ENCODE measurements at regions not wholly inside any gene's neighbourhood (a gene's known extent, or its start where the extent isn't known, plus 50 kb on each side); places are given as distances from the start of the nearest gene placed in this dataset.

GRCh38 chr20:23138226-23138625 lies 52.1 kb upstream of the CD93 start:
- no peak for DNase-seq (ENCODE audit: low read depth in 3 of 3)

- DNase-seq (ENCODE audit: low read depth in 3 of 3) = no peak
Observed at GRCh38 chr20:23136893-23137745, 51.0 kb upstream of the CD93 start.

DNA sequence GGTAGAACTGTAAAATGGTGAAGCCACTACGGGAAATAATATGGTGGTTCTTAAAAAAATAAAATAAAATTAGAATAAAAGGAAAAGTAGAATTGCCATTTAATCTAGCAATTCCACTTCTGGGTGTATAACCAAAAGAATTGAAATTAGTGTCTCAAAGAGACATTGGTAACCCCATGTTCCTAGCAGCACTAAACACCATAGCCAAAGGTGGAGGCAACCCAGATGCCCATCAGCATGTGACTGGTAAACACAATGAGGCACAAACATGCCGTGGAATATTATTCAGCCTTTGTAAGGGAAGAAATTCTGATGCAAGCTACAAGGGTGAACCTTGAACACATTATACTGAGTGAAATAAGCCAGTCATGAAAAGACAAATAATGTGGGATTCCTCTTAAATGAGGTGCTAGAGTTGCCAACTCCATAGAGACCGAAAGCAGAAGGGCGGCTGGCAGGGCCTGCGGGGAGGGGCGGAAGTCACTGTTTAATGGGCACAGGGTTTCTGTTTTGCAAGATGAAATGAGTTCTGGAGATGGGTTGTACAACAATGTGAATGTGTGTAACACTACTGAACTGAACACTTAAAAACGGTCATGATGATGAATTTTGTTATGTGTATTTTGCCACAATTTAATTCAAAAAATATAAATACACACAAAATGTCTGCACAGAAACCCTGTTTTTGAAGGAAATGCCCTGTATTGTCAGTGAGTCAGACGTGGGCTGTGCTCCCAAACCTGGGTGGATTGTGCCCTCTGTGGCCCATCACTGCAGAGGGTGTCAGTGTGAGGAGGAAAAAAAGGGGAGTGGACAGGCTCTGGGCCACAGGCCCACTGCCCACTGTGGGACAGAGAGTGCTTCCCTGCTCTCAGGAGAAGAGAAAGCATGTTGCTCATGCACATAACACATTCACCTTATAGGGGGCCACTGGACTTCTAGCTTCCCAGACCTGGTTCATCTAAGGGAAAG lies 49.6 kb upstream of the CD93 start:
- no peak for DNase-seq (ENCODE audit: low read depth in 3 of 3)

All from stimulated activated CD4-positive, alpha-beta T cell treated with anti-CD3 and anti-CD28 coated beads, TNF-alpha, amount 100 ng/mL, for 48 hours (primary cell).